ENCODE measurements at regions not wholly inside any gene's neighbourhood (a gene's known extent, or its start where the extent isn't known, plus 50 kb on each side); places are given as distances from the start of the nearest gene placed in this dataset.

DNA sequence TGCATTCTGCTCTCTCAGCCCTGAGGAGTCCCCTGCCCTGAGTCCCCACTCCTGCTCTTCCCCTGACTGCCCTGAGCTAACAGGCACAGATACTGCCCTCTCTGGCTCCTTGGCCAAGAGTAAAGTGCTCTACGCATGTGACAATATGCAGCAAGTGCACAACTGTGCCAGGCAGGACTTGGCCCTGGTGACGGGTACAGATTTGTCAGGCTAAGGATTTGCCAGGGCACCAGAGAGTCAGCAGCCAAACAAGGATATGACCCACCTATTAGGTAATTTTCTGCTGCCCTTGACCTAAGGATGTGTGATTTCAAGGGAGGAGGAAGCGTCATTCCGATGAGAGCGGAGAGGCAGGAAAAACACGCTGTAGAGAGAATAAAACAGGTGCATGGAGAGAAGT is 339.0 kb downstream of the PTPRU start:
- 53 to 54% methylated on average over 6 of the region's 6 CpGs for WGBS, 2 donors
- H3K4me1 ChIP-seq: no peaks in the 10 kb centered on the region
- no peak overlapping the region for H3K4me3 ChIP-seq (replicated peaks in 1 of 3)
- DNase-seq: no peak
- no peaks in the 10 kb centered on the region for H3K9me3 ChIP-seq
- H3K27ac ChIP-seq: no peak overlapping the region
- H3K27me3 ChIP-seq: no peaks in the 10 kb centered on the region
- TF ChIP-seq, protein P1, sequence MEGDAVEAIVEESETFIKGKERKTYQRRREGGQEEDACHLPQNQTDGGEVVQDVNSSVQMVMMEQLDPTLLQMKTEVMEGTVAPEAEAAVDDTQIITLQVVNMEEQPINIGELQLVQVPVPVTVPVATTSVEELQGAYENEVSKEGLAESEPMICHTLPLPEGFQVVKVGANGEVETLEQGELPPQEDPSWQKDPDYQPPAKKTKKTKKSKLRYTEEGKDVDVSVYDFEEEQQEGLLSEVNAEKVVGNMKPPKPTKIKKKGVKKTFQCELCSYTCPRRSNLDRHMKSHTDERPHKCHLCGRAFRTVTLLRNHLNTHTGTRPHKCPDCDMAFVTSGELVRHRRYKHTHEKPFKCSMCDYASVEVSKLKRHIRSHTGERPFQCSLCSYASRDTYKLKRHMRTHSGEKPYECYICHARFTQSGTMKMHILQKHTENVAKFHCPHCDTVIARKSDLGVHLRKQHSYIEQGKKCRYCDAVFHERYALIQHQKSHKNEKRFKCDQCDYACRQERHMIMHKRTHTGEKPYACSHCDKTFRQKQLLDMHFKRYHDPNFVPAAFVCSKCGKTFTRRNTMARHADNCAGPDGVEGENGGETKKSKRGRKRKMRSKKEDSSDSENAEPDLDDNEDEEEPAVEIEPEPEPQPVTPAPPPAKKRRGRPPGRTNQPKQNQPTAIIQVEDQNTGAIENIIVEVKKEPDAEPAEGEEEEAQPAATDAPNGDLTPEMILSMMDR (IDR thresholded peaks at IDR 0.05): no peak
- no peak for TF ChIP-seq POLR2A (IDR thresholded peaks at IDR 0.05)
- intact Hi-C loops (cut with DNase I): no loop called here
- no peaks in the 10 kb centered on the region for H3K36me3 ChIP-seq

DNA sequence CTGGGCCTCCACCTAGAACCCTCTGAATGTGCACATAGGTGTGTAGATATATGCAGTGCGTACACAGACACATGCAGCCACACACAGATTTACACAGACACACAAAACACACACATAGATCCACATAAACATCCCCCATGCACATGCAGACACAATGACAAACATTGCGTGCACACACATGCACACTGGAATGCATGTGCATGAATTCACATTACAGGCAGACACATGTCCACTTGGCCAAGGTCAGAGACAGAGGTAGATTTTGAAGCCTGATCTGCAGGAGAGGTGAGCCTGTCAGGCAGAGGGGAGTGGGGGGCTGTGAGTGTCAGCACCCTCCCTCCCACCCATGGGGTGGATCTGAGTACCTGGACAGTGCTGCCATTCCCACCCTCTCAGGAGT is 338.5 kb downstream of the PTPRU start:
- no peaks in the 10 kb centered on the region for H3K4me1 ChIP-seq
- intact Hi-C loops (cut with DNase I): no loop called here
- TF ChIP-seq POLR2A (IDR thresholded peaks at IDR 0.05): no peak
- TF ChIP-seq, protein P1 (IDR thresholded peaks at IDR 0.05): no peak
- H3K27me3 ChIP-seq: no peaks in the 10 kb centered on the region
- H3K4me3 ChIP-seq (replicated peaks in 1 of 3): no peak overlapping the region
- no peaks in the 10 kb centered on the region for H3K9me3 ChIP-seq
- 83 to 100% methylated on average over 1 to 2 of the region's 2 CpGs for WGBS, 2 donors
- no peaks in the 10 kb centered on the region for H3K36me3 ChIP-seq
- no peak overlapping the region for H3K27ac ChIP-seq
- DNase-seq: no peak

DNA sequence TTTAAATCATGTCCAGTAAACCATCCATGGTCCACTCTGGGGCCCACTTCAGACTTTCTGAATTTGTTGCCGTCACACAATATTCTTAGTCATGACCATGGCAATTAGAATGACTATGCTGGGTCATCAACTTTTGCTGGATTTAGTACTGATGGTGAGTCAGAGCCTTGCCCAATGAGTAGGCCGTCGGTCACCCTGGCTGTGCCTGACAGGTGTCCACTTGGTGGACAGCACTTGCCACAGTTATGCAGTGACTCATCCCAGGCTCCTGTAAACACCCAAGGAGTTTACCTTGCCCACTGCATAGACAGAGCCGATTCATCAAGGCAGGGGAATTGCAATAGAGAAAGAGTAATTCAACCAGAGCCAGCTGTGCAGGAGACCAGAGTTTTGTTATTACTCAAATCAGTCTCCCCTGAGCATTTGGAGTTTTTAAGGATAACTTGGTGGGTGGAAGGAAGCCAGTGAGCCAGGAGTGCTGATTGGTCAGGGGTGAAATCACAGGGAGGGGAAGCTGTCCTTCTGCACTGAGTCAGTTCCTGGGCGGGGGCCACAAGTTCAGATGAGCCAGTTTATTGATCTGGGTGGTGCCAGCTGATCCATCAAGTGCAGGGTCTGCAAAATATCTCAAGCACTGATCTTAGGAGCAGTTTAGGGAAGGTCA is 333.8 kb downstream of the PTPRU start:
- TF ChIP-seq POLR2A (IDR thresholded peaks at IDR 0.05): no peak
- TF ChIP-seq, protein P1 (IDR thresholded peaks at IDR 0.05): no peak

DNA sequence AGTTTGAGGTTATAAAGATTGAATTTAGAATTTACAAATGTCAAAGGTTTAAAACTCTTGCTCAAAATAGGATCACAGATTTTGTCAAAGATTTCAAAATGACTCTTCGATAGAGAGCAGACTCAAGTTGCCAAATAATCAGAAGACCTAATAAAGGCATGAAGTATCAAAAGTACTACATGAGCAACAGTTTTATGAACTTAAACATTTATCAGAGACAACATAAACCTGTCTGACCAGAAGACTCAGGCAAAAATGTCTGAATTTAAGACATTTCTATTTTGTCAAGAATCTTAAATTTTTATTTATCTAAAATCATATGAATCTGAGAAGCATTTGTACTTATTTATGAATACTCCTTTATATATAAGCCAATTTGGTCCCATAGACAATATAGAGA is 330.9 kb downstream of the PTPRU start:
- Histone ChIP-seq H3K27me3 (no peaks in the 10 kb centered on the region), H3K36me3 (no peaks in the 10 kb centered on the region), H3K9me3 (no peaks in the 10 kb centered on the region), H3K27ac (no peak overlapping the region), H3K4me3 (replicated peaks in 1 of 3) (no peak overlapping the region), H3K4me1 (no peaks in the 10 kb centered on the region)
- no peak for DNase-seq
- WGBS, 2 donors: 80 to 92% methylated on average over 1 of the region's 1 CpG
- TF ChIP-seq, protein P1 (IDR thresholded peaks at IDR 0.05): no peak
- TF ChIP-seq POLR2A (IDR thresholded peaks at IDR 0.05): no peak
- intact Hi-C loops (cut with DNase I): no loop called here

More for the DNA sequence above, 333.8 kb downstream of the PTPRU start:
- H3K4me1 ChIP-seq: no peaks in the 10 kb centered on the region
- no peaks in the 10 kb centered on the region for H3K27me3 ChIP-seq
- H3K36me3 ChIP-seq: no peaks in the 10 kb centered on the region
- no peak overlapping the region for H3K4me3 ChIP-seq (replicated peaks in 1 of 3)
- DNase-seq: no peak
- 66 to 74% methylated on average over 4 to 5 of the region's 5 CpGs for WGBS, 2 donors
- no peak overlapping the region for H3K27ac ChIP-seq
- intact Hi-C loops (cut with DNase I): no loop called here
- no peaks in the 10 kb centered on the region for H3K9me3 ChIP-seq

DNA sequence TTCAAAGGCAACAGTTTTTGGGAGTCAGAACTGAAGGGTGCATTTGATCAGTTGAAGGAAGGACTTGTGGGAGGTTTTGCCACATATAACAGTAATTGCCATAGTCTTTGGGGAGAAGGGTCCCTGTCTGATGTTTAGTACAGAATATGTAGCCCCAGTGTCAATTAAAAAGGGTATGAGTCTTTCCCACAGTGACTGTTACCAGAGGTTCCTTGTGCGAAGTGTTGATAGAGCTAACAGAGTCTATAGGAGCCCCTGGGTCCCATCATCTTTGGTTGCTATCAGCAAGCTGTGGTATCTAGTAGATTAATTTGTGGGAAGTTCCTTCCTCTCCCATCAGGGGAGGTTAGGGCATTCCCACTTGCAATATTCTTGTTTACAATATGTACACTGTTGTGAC is 329.2 kb downstream of the PTPRU start:
- DNase-seq: no peak
- intact Hi-C loops (cut with DNase I): no loop called here
- Histone ChIP-seq H3K36me3 (no peaks in the 10 kb centered on the region), H3K27me3 (no peaks in the 10 kb centered on the region), H3K9me3 (no peaks in the 10 kb centered on the region), H3K4me3 (replicated peaks in 1 of 3) (no peak overlapping the region), H3K4me1 (no peaks in the 10 kb centered on the region), H3K27ac (no peak overlapping the region)
- TF ChIP-seq, protein P1 (IDR thresholded peaks at IDR 0.05): no peak
- no peak for TF ChIP-seq POLR2A (IDR thresholded peaks at IDR 0.05)
- 94 to 100% methylated on average over 1 of the region's 1 CpG for WGBS, 2 donors

Measured in thyroid gland (tissue), 4 donors.